ENCODE measurements at regions not wholly inside any gene's neighbourhood (a gene's known extent, or its start where the extent isn't known, plus 50 kb on each side); places are given as distances from the start of the nearest gene placed in this dataset.

- no peak for DNase-seq (ENCODE audit: low spot score)
Observed at GRCh38 chr6:140124498-140124897, 750.0 kb upstream of the CITED2 start.

GRCh38 chr6:140108167-140108566, 733.7 kb upstream of the CITED2 start:
- no peak for DNase-seq (ENCODE audit: low spot score)

- no peak for DNase-seq (ENCODE audit: low spot score)
Observed at GRCh38 chr6:140107216-140107615, 732.8 kb upstream of the CITED2 start.

- no peak for DNase-seq (ENCODE audit: low spot score)
Observed at GRCh38 chr6:140105857-140106256, 731.4 kb upstream of the CITED2 start.

GRCh38 chr6:140105241-140105640, 730.8 kb upstream of the CITED2 start:
- DNase-seq (ENCODE audit: low spot score) = no peak

GRCh38 chr6:140101818-140102217, 727.4 kb upstream of the CITED2 start:
- no peak for DNase-seq (ENCODE audit: low spot score)

DNA sequence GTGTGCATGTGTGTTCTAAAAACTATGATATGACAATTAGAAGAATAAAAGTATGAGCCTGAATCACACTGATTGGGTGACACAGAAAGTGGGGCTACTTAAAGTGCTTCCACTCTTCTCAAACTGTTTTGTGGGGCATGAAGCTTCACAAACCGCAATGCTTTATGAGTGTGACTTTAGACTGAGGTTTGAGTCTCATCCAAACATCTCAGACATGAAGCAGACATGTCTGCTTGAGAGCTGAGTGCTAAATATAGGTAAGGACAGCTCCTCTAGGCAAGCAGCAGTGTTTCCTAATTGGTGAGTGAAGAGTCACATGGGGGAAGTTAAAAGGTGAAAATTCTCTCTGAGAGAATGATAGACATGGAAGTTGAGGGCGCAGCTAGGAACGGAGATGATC, 726.9 kb upstream of the CITED2 start:
- no peak for DNase-seq (ENCODE audit: low spot score)

DNA sequence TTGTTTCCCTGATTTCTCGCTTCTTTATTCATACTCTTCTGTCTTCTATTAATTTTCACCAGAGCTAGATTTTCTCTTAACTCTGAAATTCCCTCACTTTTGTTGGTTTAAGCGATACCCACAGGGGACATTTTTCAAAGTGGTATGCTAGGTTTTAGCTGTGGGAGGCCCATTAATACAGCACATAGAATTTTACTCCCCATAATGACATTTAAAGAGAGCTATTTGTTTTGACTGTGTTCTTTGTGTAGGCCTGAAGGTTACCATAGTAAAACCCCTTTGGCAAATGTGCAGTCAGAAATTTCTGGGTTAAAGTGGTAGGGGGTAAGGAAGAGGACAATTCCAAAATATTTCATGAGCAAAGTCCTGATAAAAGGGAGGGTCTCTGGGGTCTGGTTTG, 721.1 kb upstream of the CITED2 start:
- DNase-seq (ENCODE audit: low spot score) = no peak

DNA sequence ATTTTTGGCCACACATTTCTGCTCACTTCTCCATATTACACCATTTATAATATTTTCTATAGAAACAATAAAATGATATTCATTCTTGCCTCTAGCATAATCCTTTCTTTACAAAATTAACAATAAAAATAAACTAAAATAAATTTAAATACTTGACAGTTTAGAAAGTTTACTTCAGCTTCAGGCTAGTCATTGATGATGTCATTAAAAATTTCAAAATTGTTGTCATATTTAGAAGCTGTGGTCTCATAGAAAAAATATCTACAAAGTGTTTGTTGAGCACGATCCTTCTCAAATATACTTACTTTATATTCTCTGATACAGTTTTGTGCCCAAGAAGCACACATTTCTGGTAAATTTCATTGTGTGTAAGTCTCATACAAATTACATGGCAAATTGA, 717.4 kb upstream of the CITED2 start:
- no peak for DNase-seq (ENCODE audit: low spot score)

DNA sequence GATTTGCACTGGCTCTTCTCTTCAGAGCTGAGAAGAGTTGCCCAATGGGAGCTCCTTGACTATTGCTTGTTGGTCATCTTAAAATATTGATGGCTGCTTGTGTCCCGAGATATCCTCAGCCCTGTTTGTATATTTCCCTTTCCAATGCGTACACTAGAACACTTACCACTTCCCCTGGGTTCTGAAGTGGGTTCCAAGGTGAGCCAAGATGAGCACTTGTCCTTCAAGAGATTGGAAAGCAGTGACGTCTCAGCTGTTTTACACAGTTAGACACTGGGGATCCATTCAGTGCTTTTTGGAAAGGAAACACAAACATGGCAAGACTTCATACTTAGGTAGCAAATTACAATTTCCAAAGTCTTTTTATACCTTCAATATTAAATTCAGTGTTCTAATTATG, 716.4 kb upstream of the CITED2 start:
- DNase-seq (ENCODE audit: low spot score) = no peak

DNA sequence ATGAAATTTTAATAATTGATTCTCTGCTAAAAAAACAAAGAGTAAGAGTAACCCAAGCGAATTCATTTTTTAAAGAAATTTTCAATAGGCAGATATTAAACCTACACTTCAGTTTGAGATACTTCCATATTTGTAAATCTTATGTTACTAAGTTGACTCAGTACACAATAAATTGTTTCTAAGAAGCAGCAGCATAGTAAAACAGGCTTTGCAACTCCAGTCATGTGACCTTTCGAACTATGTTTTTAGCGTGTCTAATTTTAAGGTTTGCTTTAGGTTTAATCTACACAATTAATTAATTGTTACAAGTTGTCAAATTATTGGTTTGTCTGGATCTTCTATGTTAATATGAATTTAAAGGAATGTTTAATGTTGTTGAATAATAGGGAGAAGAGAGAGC, 708.9 kb upstream of the CITED2 start:
- no peak for DNase-seq (ENCODE audit: low spot score)

DNA sequence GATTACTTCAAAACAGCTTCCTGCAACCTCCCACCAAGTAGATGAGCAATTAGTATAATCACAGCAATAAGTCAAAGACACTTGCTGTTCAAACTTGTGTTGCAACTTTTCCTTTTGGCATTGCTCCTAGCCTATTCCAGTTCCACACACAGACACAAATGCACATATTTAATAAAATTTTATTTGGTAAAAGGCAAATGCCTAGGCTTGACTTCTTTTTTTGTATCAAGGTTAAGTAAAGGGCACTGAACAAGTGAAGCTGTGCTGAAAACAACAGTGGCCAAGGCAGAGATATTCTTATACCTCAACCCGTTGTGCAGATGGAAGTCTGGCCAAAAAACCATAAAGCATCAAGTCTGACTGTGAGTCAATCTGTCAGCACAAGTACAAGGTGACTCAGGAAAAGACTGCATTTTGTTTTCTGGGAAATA, 708.4 kb upstream of the CITED2 start:
- no peak for DNase-seq (ENCODE audit: low spot score)

DNA sequence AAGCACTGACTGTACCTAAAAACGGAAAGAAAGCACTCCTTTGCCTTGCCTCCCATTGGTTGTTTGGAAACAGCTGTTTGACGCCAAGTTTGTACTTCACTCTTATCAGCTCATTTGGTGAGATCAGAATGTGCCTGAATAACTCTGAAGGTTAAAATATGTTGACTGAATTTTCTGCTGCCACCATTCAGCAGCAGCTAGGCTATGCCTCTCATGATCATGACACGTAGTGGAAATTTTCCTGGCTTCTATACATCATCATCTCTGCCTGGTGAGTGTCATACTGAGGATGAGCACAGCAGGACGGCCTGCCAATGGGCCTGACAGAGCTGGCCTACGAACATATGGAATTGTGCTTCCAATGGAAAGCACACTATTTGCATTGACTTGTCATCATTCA, 704.9 kb upstream of the CITED2 start:
- no peak for DNase-seq (ENCODE audit: low spot score)

GRCh38 chr6:140078561-140079125, 704.2 kb upstream of the CITED2 start:
- DNase-seq (ENCODE audit: low spot score) = peak; percentile 16

GRCh38 chr6:140077827-140078560, 703.5 kb upstream of the CITED2 start:
- DNase-seq (ENCODE audit: low spot score) = no peak

DNA sequence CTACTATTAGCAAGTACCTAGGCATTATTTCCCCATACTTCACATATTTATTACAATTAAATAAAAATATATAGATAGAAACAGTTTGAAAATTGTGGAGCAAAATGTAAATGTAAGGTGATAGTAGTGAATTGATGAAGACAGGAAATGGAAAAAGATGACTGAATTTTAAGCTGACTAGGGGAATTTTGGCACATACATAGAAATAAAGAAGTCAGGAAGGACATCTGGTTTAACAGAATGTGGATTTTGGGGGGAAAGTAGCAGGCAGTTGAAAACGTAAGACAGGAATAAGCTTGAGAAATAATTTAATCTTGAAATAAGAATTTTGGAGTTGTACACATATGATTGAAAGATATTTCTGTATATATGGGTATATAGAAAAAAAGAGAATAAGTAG, 701.7 kb upstream of the CITED2 start:
- DNase-seq (ENCODE audit: low spot score) = no peak

DNA sequence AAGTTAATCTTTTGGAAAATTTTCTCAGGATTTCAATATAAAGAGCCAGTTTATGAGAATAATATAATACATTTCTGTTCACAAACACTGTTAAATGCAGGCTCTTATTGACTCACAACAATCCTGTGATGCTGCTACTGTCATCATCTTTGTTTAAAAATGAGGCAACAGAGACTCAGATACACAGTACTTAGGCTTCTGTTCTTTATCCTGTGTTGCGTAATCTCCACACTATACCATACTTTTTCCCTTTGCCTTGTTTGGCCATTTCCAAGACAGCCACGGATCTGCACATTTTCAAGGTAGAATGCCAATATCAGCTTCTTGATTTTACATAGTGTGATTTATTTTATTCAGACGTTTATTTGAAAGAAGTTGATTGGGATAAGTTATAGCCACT, 699.0 kb upstream of the CITED2 start:
- no peak for DNase-seq (ENCODE audit: low spot score)

GRCh38 chr6:140071601-140072062, 697.2 kb upstream of the CITED2 start:
- no peak for DNase-seq (ENCODE audit: low spot score)

GRCh38 chr6:140070846-140071473, 696.5 kb upstream of the CITED2 start:
- no peak for DNase-seq (ENCODE audit: low spot score)

GRCh38 chr6:140069576-140069975, 695.1 kb upstream of the CITED2 start:
- no peak for DNase-seq (ENCODE audit: low spot score)

DNA sequence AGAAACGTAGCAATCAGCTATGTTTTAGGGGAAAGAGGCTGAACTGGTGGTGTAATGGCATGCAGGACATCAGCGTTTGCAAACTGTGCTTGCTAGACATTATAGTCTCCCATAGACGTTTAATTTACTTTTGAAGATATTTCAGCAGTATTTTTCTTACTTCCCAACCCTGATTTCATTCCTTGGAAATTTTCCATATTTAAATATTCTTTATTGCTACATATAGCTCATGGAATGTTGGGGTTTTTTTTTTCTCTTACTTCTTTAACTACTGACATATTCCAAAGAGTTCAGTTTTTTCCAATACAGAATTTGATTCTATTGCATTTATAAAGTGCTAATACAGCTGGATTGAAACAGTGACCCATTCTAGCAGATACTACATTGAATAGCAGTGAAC, 694.4 kb upstream of the CITED2 start:
- no peak for DNase-seq (ENCODE audit: low spot score)

DNA sequence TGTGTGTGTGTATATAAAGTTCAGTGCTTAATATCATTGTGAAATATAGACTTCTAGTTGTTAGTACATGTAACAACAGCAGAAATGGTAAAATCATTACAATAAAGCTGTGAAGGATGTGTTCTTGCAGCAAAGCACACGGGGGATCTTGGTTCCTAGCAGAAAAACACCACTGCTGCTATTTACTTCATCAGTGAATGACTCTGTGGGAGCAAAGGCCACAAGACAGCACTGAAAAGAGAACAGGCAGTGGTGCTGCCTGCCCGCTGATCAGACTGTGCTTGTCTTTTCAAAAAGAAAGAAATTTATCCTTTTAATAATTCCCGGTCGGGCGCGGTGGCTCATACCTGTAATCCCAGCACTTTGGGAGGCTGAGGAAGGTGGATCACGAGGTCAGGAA, 689.9 kb upstream of the CITED2 start:
- no peak for DNase-seq (ENCODE audit: low spot score)

- DNase-seq (ENCODE audit: low spot score) = no peak
Observed at GRCh38 chr6:140063021-140063399, 688.6 kb upstream of the CITED2 start.
